Neural crest cell (in vitro differentiated cells): ENCODE measurements at regions not wholly inside any gene's neighbourhood (a gene's known extent, or its start where the extent isn't known, plus 50 kb on each side); places are given as distances from the start of the nearest gene placed in this dataset.

Experiments used
- DNase-seq: peaks from one replicate; pipeline ENCODE4 v3.0.0; 2021; ENCODE audit warnings: low read depth, mixed read lengths, low spot score
- H3K27ac Mint-ChIP-seq: one replicate; pipeline ENCODE4 v1.8.0; 2021; ENCODE audit warnings: mild to moderate bottlenecking, mixed read lengths; ENCODE audit not compliant: unreplicated experiment
- H3K27me3 Mint-ChIP-seq: 2 replicates; pipeline ENCODE4 v1.8.0; 2021; ENCODE audit warnings: low read depth, mild to moderate bottlenecking, mixed read lengths
- H3K36me3 Mint-ChIP-seq: 2 replicates; pipeline ENCODE4 v1.8.0; 2021; ENCODE audit warnings: low read depth, mild to moderate bottlenecking, mixed read lengths
- H3K4me1 Mint-ChIP-seq: 2 replicates; pipeline ENCODE4 v1.8.0; 2021; ENCODE audit warnings: mixed read lengths
- H3K4me3 Mint-ChIP-seq: one replicate; pipeline ENCODE4 v1.8.0; 2021; ENCODE audit warnings: mild to moderate bottlenecking, mixed read lengths
- H3K9me3 Mint-ChIP-seq: 2 replicates; pipeline ENCODE4 v1.8.0; 2021; ENCODE audit warnings: mixed read lengths
- CTCF ChIP-seq: fragments of 200-600 bp; sonication (generic); conservative IDR thresholded peaks from 2 replicates; pipeline ENCODE4 v1.5.0; 2021; ENCODE audit warnings: antibody characterized with exemption, mild to moderate bottlenecking

- no peak for TF ChIP-seq CTCF
- Mint-ChIP-seq H3K4me3 (no peak overlapping the region), H3K27me3 (no peaks in the 10 kb centered on the region), H3K4me1 (peaks cover 3% of the 10 kb centered on the region), H3K9me3 (no peaks in the 10 kb centered on the region), H3K27ac (no peak overlapping the region), H3K36me3 (no peaks in the 10 kb centered on the region)
- DNase-seq, result no peak
These were observed 49.8 kb upstream of the AGPS start for GRCh38 chr2:177342736-177343135.
